KOPT-K1 (cell line): ENCODE measurements at regions not wholly inside any gene's neighbourhood (a gene's known extent, or its start where the extent isn't known, plus 50 kb on each side); places are given as distances from the start of the nearest gene placed in this dataset.
"Not testable (repeated sequence)": the region's sequence is repeated elsewhere in the genome, so short reads cannot be mapped to it uniquely, and the experiment has no call there.

ENCODE experiments used
- H3K27ac ChIP-seq: fragments of 200-600 bp; sonication (generic); 2 replicates; pipeline ENCODE4 v1.5.1; 2016; ENCODE audit warnings: antibody characterized with exemption, mild to moderate bottlenecking, low read depth, low read length; ENCODE audit not compliant: poor library complexity, severe bottlenecking
- H3K36me3 ChIP-seq: fragments of 200-600 bp; sonication (generic); 2 replicates; pipeline ENCODE4 v1.5.1; 2017; ENCODE audit warnings: antibody characterized with exemption, mild to moderate bottlenecking, low read length, moderate library complexity; ENCODE audit not compliant: insufficient read depth
- H3K9me3 ChIP-seq: fragments of 200-600 bp; sonication (generic); 2 replicates; pipeline ENCODE4 v1.5.1; 2017; ENCODE audit warnings: antibody characterized with exemption, low read length, mild to moderate bottlenecking; ENCODE audit not compliant: insufficient read depth, poor library complexity, severe bottlenecking

- H3K27ac ChIP-seq = no peak overlapping the region
- no peaks in the 10 kb centered on the region for H3K36me3 ChIP-seq
Observed at GRCh38 chrX:43279341-43279808, 376.7 kb upstream of the MAOA start.

DNA sequence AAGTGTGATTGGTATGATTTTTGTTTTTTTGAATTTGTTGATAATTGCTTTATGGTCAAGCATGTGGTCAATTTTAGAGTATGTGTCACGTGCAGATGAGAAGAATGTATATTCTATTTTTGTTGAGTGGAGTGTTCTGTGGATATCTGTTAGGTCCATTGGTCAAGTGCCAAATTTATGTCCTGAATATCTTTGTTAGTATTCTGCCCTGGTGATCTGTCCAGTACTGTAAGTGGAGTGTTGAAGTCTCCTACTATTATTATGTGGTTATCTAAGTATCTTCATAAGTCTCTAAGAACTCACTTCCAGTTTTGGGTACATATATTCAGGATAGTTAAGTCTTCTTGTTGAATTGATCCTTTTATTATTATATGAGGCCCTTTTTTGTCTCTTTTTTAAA lies 372.9 kb upstream of the MAOA start:
- H3K9me3 ChIP-seq = no peaks in the 10 kb centered on the region
- no peaks in the 10 kb centered on the region for H3K36me3 ChIP-seq
- no peak overlapping the region for H3K27ac ChIP-seq

More at GRCh38 chrX:43279341-43279808, 376.7 kb upstream of the MAOA start:
- H3K9me3 ChIP-seq = no peaks in the 10 kb centered on the region

- not testable (repeated sequence) for H3K27ac ChIP-seq, H3K36me3 ChIP-seq, H3K9me3 ChIP-seq
Observed at GRCh38 chrX:43311625-43312024, 344.5 kb upstream of the MAOA start.

DNA sequence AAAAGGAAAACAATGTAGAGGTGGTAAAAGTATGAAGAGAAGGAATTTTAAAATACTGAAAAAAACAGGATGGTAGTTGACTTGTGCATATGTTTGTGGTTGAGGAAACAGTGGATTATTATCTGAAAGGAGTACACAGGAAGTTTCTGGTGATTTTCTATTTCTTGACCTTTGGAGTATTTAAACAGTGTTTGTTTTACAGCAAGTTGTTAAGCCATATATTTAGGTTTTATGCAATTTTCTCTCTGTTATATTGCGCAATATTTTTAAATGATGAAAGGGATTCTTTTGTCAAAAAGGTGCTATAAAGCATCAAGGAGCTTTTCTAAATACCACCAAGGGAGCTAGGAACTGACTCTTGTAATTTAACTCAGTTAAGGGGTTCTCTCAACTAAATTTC lies 343.1 kb upstream of the MAOA start:
- no peaks in the 10 kb centered on the region for H3K36me3 ChIP-seq
- H3K27ac ChIP-seq = no peak overlapping the region
- H3K9me3 ChIP-seq = no peaks in the 10 kb centered on the region

DNA sequence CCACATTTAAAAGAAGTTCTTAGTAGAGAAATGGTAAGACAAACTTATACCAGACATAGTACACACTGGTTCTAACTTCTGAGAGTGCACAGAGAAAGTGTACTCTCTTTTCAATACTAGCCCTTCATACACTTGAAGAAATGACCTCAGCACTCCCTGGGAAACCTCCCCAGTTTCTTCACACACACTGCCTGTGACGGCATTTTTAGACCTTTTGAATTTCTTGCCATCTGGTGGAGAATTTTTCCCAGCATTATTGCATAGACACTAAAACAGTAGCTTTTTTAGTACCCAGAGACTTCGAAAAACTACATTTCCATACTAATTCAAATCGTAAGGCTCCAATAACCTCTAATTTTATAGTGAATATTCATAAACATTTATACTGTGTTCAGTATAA lies 341.6 kb upstream of the MAOA start:
- H3K36me3 ChIP-seq = no peaks in the 10 kb centered on the region
- no peak overlapping the region for H3K27ac ChIP-seq
- H3K9me3 ChIP-seq = no peaks in the 10 kb centered on the region

DNA sequence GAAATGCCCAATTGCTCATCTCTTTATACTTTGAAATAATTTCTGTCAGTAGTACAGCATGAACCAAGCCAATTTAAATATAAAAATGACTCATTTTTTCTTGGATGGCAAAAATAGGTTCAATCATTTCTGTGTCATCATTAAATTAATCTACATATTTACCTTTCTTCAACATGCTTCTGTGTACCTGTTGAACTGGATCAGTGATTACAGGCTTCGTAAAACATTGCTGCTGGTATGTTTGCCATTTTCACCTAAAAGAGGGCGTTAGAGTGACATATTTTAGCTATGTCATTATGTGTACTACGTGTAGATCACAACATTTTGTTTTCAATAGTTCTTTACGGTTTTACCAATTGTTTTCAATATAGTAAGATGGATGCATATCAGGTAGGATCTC lies 340.5 kb upstream of the MAOA start:
- Histone ChIP-seq H3K27ac (no peak overlapping the region), H3K9me3 (no peaks in the 10 kb centered on the region), H3K36me3 (no peaks in the 10 kb centered on the region)

GRCh38 chrX:43316146-43316545 lies 340.0 kb upstream of the MAOA start:
- H3K36me3 ChIP-seq = no peaks in the 10 kb centered on the region
- H3K9me3 ChIP-seq = no peaks in the 10 kb centered on the region
- no peak overlapping the region for H3K27ac ChIP-seq

DNA sequence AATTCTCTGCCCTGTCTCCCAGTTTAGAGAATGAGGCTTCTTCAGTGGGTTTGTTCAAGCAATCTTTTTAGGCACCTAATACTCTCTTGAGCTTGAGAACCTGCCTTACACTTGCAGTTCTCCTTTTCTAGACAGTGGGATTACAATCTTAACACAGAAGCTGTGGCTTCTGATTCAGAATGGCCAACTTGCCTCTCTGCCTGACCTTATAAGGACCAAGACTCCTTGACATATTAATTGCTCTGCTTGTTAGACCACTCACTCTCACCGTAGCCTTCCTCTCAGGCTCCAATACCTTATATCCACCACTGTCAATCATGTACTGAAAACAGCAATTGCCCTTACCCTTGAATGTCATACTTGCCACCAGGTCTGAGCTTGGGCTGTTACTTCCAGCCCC lies 338.7 kb upstream of the MAOA start:
- Histone ChIP-seq H3K36me3 (no peaks in the 10 kb centered on the region), H3K27ac (no peak overlapping the region), H3K9me3 (no peaks in the 10 kb centered on the region)

GRCh38 chrX:43328358-43328946 lies 327.6 kb upstream of the MAOA start:
- H3K36me3 ChIP-seq = no peaks in the 10 kb centered on the region
- H3K27ac ChIP-seq = no peak overlapping the region
- H3K9me3 ChIP-seq = peaks cover 22% of the 10 kb centered on the region

- Histone ChIP-seq H3K9me3 (peaks cover 14% of the 10 kb centered on the region), H3K27ac (no peak overlapping the region), H3K36me3 (no peaks in the 10 kb centered on the region)
Observed at GRCh38 chrX:43333543-43333942, 322.6 kb upstream of the MAOA start.

DNA sequence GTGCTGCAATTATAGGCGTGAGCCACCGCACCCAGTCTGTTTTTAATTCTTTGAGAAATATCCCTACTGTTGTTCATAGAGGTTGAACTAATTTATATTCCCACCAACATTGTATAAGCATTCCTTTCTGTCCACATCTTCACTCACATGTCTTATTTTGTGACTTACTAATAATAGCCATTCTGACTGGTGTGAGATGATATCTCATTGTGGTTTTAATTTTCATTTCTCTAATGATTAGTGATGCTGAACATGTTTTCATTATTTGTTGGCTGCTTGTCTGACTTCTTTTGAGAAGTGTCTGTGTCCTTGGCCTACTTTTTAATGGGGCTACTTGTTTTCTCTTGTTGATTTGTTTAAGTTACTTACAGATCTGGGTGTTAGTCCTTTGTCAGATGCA lies 310.9 kb upstream of the MAOA start:
- no peak overlapping the region for H3K27ac ChIP-seq
- H3K9me3 ChIP-seq = no peaks in the 10 kb centered on the region
- no peaks in the 10 kb centered on the region for H3K36me3 ChIP-seq

DNA sequence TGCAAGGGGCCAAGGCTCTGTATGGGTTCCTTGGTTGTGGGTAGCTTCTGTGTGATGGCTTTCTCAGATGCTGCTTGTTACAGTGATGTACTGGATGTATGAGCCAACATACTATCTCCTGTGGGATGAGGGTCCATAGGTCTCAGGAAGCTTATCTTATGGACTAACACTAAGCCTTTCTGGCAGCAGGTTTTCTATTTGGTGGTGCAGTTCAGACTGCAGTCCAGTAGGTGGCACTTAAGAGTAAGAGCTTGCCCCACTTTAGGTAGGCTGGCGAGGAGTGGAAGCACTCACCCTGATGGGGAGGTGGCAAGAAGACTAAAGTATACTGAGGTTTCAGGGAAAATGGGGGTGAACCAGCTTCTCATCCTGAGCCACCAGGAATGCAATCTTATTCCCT lies 306.7 kb upstream of the MAOA start:
- H3K27ac ChIP-seq = no peak overlapping the region
- H3K36me3 ChIP-seq = no peaks in the 10 kb centered on the region
- no peaks in the 10 kb centered on the region for H3K9me3 ChIP-seq

DNA sequence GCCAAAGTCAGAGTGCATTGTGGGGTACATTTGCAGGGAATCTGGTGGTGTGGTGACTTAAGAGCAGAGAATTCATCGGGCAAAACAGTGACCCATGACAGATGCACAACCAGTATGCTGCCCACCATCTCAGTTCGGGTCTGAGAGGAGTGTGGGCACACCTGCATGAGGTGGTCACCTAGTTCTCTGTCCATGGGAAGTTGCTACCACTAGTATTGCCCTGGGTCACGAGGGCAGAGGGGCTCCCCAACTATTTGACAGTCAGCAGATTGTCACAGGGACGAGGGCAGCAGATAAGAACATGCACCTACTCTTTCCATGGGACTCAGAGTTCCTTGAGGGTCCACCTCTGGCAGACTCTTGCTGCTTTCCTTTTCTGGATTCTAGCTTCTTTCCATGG lies 305.2 kb upstream of the MAOA start:
- H3K27ac ChIP-seq = no peak overlapping the region
- H3K9me3 ChIP-seq = no peaks in the 10 kb centered on the region

DNA sequence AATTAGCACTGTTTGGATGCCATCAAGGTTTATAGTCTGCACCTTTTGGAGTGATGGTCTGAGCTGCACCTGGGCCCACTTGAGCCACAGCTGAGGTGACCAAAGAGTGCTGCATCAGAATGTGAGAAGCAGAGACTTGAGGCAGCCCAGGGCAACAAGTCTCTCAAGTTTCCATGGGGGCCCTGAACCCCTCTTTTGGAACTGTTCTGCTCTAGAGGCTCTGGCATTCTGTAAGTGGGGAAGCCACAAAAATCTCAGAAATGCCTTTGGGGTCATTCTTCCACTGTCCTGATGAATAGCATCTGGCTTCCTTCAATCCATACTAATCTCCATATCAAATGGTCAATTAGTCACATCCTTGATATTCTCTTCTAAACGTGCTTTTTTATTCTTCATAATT lies 298.4 kb upstream of the MAOA start:
- Histone ChIP-seq H3K27ac (no peak overlapping the region), H3K9me3 (no peaks in the 10 kb centered on the region), H3K36me3 (no peaks in the 10 kb centered on the region)

More for the DNA sequence above, 305.2 kb upstream of the MAOA start:
- no peaks in the 10 kb centered on the region for H3K36me3 ChIP-seq

DNA sequence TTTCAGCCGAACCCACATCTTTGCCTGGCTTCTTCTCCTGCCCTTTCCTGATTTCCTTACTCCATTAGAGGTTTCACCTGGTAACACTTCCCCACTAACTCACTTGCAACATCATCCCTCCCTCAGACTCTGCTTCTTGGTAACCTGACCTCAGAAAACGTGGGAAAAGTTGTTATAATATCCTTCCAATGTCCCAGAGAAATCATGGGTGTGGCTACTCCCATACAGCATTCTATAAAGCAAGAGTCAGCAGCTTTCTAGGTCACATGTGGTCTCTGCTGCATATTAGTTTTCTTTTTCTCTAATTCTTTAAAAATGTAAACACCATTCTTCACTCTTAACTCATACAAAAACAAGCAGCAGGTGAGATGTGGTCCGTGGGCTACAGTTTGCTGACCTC lies 283.1 kb upstream of the MAOA start:
- H3K9me3 ChIP-seq = no peaks in the 10 kb centered on the region
- H3K36me3 ChIP-seq = no peaks in the 10 kb centered on the region
- no peak overlapping the region for H3K27ac ChIP-seq

DNA sequence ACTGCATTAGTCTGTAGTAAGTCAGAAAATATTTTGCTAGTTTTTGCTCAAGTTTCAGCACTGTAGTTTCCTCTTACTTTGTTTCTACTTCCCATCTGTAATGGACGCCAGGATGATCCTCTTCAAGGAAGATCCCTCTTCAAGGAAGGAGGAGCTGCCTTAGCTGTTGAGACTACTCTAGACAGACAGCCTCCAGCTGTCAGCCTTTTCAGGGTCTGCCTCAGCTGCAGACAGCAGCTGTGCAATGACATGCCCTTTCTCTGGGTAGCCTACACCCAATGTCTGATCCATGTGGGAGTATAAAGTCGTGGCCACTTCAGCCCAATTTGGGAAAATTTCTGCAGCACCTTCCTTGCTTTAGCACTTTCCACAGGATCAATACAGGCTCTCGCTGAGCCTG lies 281.0 kb upstream of the MAOA start:
- H3K36me3 ChIP-seq = no peaks in the 10 kb centered on the region
- no peaks in the 10 kb centered on the region for H3K9me3 ChIP-seq
- no peak overlapping the region for H3K27ac ChIP-seq
